K562 (cell line): ENCODE measurements at regions not wholly inside any gene's neighbourhood (a gene's known extent, or its start where the extent isn't known, plus 50 kb on each side); places are given as distances from the start of the nearest gene placed in this dataset.

Experiments
- ATAC-seq: fragments of 200-7000 bp; cut with Tn5 transposase; 3 replicates; pipeline ENCODE4 v1.9.1; 2020; ENCODE audit warnings: moderate library complexity
- BruUV-seq: library from RNA; stranded (reverse); fragments of 400-500 nt; replicated peaks from 2 replicates; lab custom pipeline; 2021; lab: Mats Ljungman, UMichigan
- CTCF ChIA-PET: fragments of 300-600 bp; formaldehyde crosslinking; extraction: SDS; loops from one replicate; lab custom pipeline; 2021; ENCODE audit warnings: low intra/inter-chr PET ratio; lab: Yijun Ruan, JAX
- POLR2A ChIA-PET: fragments of 300-600, 350-650 bp; sonication (Branson Sonifier 250); formaldehyde crosslinking; extraction: SDS; loops from one replicate; lab custom pipeline; 2021; ENCODE audit warnings: antibody characterized with exemption, inconsistent platforms; lab: Yijun Ruan, JAX
- DNase-seq, 4 experiments: peaks; one replicate each; pipeline versions ENCODE4 v3.0.0 to v3.0.0-alpha.2; 2011 to 2018; ENCODE audit warnings: low spot score in 3 of 4, mixed read lengths in 3 of 4; ENCODE audit errors: extremely low read depth in 1 of 4
- FAIRE-seq: peaks from 2 replicates; lab custom pipeline; 2011; peaks lifted over from hg19 to GRCh38; lab: Jason Lieb, UNC
- H2AFZ ChIP-seq: 2 replicates; pipeline ENCODE4 v1.6.0; 2011; ENCODE audit warnings: low read depth, low read length, control low read depth, inconsistent platforms
- H3K27ac ChIP-seq: fragments of 200-600 bp; 3 replicates; pipeline ENCODE4 v1.8.0; 2011; ENCODE audit warnings: low read depth, mild to moderate bottlenecking, control low read depth, inconsistent platforms, low read length, moderate library complexity, mixed read lengths; ENCODE audit errors: extremely low read depth
- H3K27me3 ChIP-seq, 2 experiments: fragments of 300-600 bp in 1 of 2; 2 replicates in 1 of 2; 3 replicates in 1 of 2; pipeline versions ENCODE4 v1.6.0 to v1.8.0; 2011; ENCODE audit warnings: inconsistent platforms in 2 of 2, low read length in 2 of 2, mild to moderate bottlenecking in 1 of 2, mixed read lengths in 1 of 2, moderate library complexity in 1 of 2; ENCODE audit not compliant: control insufficient read depth in 2 of 2, insufficient read depth in 2 of 2
- H3K36me3 ChIP-seq: fragments of 300-600 bp; 3 replicates; pipeline ENCODE4 v1.8.0; 2011; ENCODE audit warnings: mild to moderate bottlenecking, low read length, inconsistent platforms; ENCODE audit not compliant: control insufficient read depth, insufficient read depth
- H3K4me1 ChIP-seq, 2 experiments: fragments of 200-600 bp in 1 of 2; replicated peaks in 1 of 2; 2 replicates in 1 of 2; 3 replicates in 1 of 2; pipeline versions ENCODE4 v1.5.1 to v1.8.0; 2011; ENCODE audit warnings: inconsistent platforms in 2 of 2, low read length in 2 of 2, mild to moderate bottlenecking in 1 of 2, mixed read lengths in 1 of 2, moderate library complexity in 1 of 2; ENCODE audit not compliant: control insufficient read depth in 2 of 2, insufficient read depth in 2 of 2
- H3K4me2 ChIP-seq: 2 replicates; pipeline ENCODE4 v1.6.1; 2011; ENCODE audit warnings: low read length, control low read depth, inconsistent platforms, mixed read lengths; ENCODE audit not compliant: insufficient read depth
- H3K4me3 ChIP-seq: fragments of 200-600 bp; sonication (generic), shearing (Covaris generic); 2 replicates; pipeline ENCODE4 v1.5.1; 2016; ENCODE audit warnings: control low read depth, inconsistent platforms
- H3K79me2 ChIP-seq: fragments of 200-600 bp; 3 replicates; pipeline ENCODE4 v1.8.0; 2011; ENCODE audit warnings: low read length, inconsistent platforms; ENCODE audit not compliant: control insufficient read depth, insufficient read depth
- H3K9ac ChIP-seq, 2 experiments: 2 replicates each; pipeline versions ENCODE4 v1.6.0 to v1.6.1; 2011; ENCODE audit warnings: low read depth in 2 of 2, low read length in 2 of 2, control low read depth in 1 of 2, inconsistent platforms in 1 of 2, mild to moderate bottlenecking in 1 of 2, mixed read lengths in 1 of 2; ENCODE audit not compliant: insufficient read depth in 1 of 2
- H3K9me1 ChIP-seq: one replicate; pipeline ENCODE4 v1.6.0; 2011; ENCODE audit warnings: inconsistent platforms, mild to moderate bottlenecking, low read length, moderate library complexity; ENCODE audit not compliant: control insufficient read depth, insufficient read depth
- H3K9me3 ChIP-seq: replicated peaks from 2 replicates; pipeline ENCODE4 v1.5.1; 2011; ENCODE audit warnings: low read depth, low read length, inconsistent platforms; ENCODE audit not compliant: control insufficient read depth, insufficient read depth
- H4K20me1 ChIP-seq: replicated peaks from 2 replicates; pipeline ENCODE4 v1.6.1; 2011; ENCODE audit warnings: low read length, inconsistent platforms, mixed read lengths; ENCODE audit not compliant: control insufficient read depth, insufficient read depth
- CC2D1A ChIP-seq: fragments of 450-650 bp; IDR thresholded peaks from 2 replicates; pipeline ENCODE4 v1.6.1; 2017; ENCODE audit warnings: mild to moderate bottlenecking
- CREM ChIP-seq: IDR thresholded peaks from 2 replicates; pipeline ENCODE4 v1.6.1; 2014; ENCODE audit warnings: antibody characterized with exemption, low read depth
- GATAD2B ChIP-seq: fragments of 450-650 bp; IDR thresholded peaks from 2 replicates; pipeline ENCODE4 v1.6.1; 2017; ENCODE audit warnings: mild to moderate bottlenecking, borderline replicate concordance
- MXD1 ChIP-seq: fragments of 250-450 bp; sonication (Bioruptor Pico); IDR thresholded peaks from 2 replicates; pipeline ENCODE4 v1.8.0; 2021; ENCODE audit warnings: borderline replicate concordance, mild to moderate bottlenecking, moderate library complexity; ENCODE audit not compliant: poor library complexity, severe bottlenecking
- POLR2B ChIP-seq: fragments of 450-650 bp; IDR thresholded peaks from 2 replicates; pipeline ENCODE4 v1.6.1; 2018; ENCODE audit warnings: low read depth; ENCODE audit not compliant: partially characterized antibody
- SP1 ChIP-seq: sonication (generic); formaldehyde crosslinking; IDR thresholded peaks from 2 replicates; pipeline ENCODE4 v1.8.1; 2022; ENCODE audit warnings: mild to moderate bottlenecking, missing genetic modification reagents
- SREBF1 ChIP-seq: fragments of 150-350 bp; IDR thresholded peaks from 2 replicates; pipeline ENCODE4 v1.6.1; 2014; ENCODE audit warnings: antibody characterized with exemption, low read depth, low read length, borderline replicate concordance
- YY1 ChIP-seq, 3 experiments: IDR thresholded peaks; 2 replicates each; pipeline ENCODE4 v1.6.1; 2011; ENCODE audit warnings: low read length in 2 of 3, mild to moderate bottlenecking in 2 of 3, moderate library complexity in 2 of 3, borderline replicate concordance in 1 of 3, control low read depth in 1 of 3, low read depth in 1 of 3; ENCODE audit not compliant: insufficient read depth in 3 of 3, insufficient replicate concordance in 2 of 3, control insufficient read depth in 1 of 3, insufficient read length in 1 of 3; ENCODE audit errors: extremely low read depth in 1 of 3
- ZFP30 ChIP-seq: fragments of 250-450 bp; sonication (Bioruptor Pico); IDR thresholded peaks from 2 replicates; pipeline ENCODE4 v1.8.0; 2022; ENCODE audit warnings: moderate library complexity, mild to moderate bottlenecking, inconsistent platforms, borderline replicate concordance
- ZNF280A ChIP-seq: fragments of 450-650 bp; IDR thresholded peaks from 2 replicates; pipeline ENCODE4 v1.6.1; 2018; ENCODE audit warnings: mild to moderate bottlenecking, low read depth; ENCODE audit not compliant: partially characterized antibody
- ZNF551 ChIP-seq: fragments of 250-450 bp; sonication (Bioruptor Pico); IDR thresholded peaks from 2 replicates; pipeline ENCODE4 v1.5.0; 2021; ENCODE audit warnings: mild to moderate bottlenecking, moderate library complexity
- ZNF583 ChIP-seq: fragments of 250-450 bp; sonication (Bioruptor Pico); IDR thresholded peaks from 2 replicates; pipeline ENCODE4 v1.4.0; 2020
- ZNF717 ChIP-seq: fragments of 250-450 bp; sonication (Bioruptor Pico); IDR thresholded peaks from 2 replicates; pipeline ENCODE4 v1.5.0; 2021
- ZNF780A ChIP-seq: fragments of 250-450 bp; sonication (Bioruptor Pico); IDR thresholded peaks from 2 replicates; pipeline ENCODE4 v1.5.0; 2021; ENCODE audit warnings: mild to moderate bottlenecking
- WGBS: fragments of 100-300 bp; shearing (Covaris generic); methylation state at CpG from one replicate; pipeline ENCODE4 v1.1.6; 2016; ENCODE audit warnings: low coverage, mixed read lengths; ENCODE audit not compliant: insufficient coverage; ENCODE audit errors: missing lambda C conversion rate; 5-methylcytosine and 5-hydroxymethylcytosine counted together
- in situ Hi-C: fragments of 300-500 bp; cut with MboI; formaldehyde crosslinking; loops from 4 replicates; pipeline ENCODE4 v1.15.0; 2018; ENCODE audit warnings: inconsistent platforms, mixed read lengths
- intact Hi-C: fragments of 100-400 bp; cut with micrococcal nuclease; formaldehyde crosslinking; loops from 2 replicates; pipeline ENCODE4 v1.14.2; 2022
- TF ChIP-seq, protein P1 (sequence below): sonication (generic); formaldehyde crosslinking; IDR thresholded peaks from 2 replicates; pipeline ENCODE4 v1.8.0; 2022; ENCODE audit warnings: missing genetic modification reagents, mild to moderate bottlenecking, borderline replicate concordance
- TF ChIP-seq, protein P2 (sequence below): sonication (generic); formaldehyde crosslinking; IDR thresholded peaks from 2 replicates; pipeline ENCODE4 v1.8.1; 2023; ENCODE audit warnings: missing genetic modification reagents, mild to moderate bottlenecking, borderline replicate concordance

GRCh38 chr5:60163762-60164161 is 270.2 kb upstream of the PDE4D start:
- Histone ChIP-seq H3K79me2 (no peaks in the 10 kb centered on the region), H3K27me3 (no peaks in the 10 kb centered on the region), H3K4me2 (no peak overlapping the region), H2AFZ (no peak overlapping the region), H3K9me3 (no peaks in the 10 kb centered on the region), H3K4me1 (no peaks in the 10 kb centered on the region), H3K36me3 (no peaks in the 10 kb centered on the region), H3K9ac (no peak overlapping the region), H4K20me1 (no peaks in the 10 kb centered on the region), H3K27ac (no peak overlapping the region), H3K9me1 (no peaks in the 10 kb centered on the region), H3K4me3 (no peak overlapping the region)
- CTCF ChIA-PET, result no interaction called here
- BruUV-seq, result no TSS peak
- DNase-seq, result no peak
- 0% methylated on average over 1 of the region's 1 CpG for WGBS
- ATAC-seq, result no peak
- no peak for FAIRE-seq
- POLR2A ChIA-PET, result no interaction called here
- intact Hi-C loops, result loop anchor here (10.0 kb wide), 1 partner anchor 349 kb away; no protein-coding TSS in a partner anchor
- in situ Hi-C loops, result no loop called here
- TF ChIP-seq POLR2B, result no peak
- no peak for TF ChIP-seq MXD1 (CRISPR knock-in tag)
- TF ChIP-seq, protein P1, sequence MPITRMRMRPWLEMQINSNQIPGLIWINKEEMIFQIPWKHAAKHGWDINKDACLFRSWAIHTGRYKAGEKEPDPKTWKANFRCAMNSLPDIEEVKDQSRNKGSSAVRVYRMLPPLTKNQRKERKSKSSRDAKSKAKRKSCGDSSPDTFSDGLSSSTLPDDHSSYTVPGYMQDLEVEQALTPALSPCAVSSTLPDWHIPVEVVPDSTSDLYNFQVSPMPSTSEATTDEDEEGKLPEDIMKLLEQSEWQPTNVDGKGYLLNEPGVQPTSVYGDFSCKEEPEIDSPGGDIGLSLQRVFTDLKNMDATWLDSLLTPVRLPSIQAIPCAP (CRISPR knock-in tag), result no peak
- no peak for TF ChIP-seq GATAD2B
- TF ChIP-seq, protein P2, sequence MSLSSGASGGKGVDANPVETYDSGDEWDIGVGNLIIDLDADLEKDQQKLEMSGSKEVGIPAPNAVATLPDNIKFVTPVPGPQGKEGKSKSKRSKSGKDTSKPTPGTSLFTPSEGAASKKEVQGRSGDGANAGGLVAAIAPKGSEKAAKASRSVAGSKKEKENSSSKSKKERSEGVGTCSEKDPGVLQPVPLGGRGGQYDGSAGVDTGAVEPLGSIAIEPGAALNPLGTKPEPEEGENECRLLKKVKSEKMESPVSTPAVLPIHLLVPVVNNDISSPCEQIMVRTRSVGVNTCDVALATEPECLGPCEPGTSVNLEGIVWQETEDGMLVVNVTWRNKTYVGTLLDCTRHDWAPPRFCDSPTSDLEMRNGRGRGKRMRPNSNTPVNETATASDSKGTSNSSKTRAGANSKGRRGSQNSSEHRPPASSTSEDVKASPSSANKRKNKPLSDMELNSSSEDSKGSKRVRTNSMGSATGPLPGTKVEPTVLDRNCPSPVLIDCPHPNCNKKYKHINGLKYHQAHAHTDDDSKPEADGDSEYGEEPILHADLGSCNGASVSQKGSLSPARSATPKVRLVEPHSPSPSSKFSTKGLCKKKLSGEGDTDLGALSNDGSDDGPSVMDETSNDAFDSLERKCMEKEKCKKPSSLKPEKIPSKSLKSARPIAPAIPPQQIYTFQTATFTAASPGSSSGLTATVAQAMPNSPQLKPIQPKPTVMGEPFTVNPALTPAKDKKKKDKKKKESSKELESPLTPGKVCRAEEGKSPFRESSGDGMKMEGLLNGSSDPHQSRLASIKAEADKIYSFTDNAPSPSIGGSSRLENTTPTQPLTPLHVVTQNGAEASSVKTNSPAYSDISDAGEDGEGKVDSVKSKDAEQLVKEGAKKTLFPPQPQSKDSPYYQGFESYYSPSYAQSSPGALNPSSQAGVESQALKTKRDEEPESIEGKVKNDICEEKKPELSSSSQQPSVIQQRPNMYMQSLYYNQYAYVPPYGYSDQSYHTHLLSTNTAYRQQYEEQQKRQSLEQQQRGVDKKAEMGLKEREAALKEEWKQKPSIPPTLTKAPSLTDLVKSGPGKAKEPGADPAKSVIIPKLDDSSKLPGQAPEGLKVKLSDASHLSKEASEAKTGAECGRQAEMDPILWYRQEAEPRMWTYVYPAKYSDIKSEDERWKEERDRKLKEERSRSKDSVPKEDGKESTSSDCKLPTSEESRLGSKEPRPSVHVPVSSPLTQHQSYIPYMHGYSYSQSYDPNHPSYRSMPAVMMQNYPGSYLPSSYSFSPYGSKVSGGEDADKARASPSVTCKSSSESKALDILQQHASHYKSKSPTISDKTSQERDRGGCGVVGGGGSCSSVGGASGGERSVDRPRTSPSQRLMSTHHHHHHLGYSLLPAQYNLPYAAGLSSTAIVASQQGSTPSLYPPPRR, result no peak
- no peak for TF ChIP-seq ZNF717 (CRISPR knock-in tag)
- no peak for TF ChIP-seq CC2D1A
- no peak for TF ChIP-seq ZNF280A
- no peak for TF ChIP-seq YY1 (IDR thresholded peaks at IDR 0.05; ENCODE audit: borderline replicate concordance in 1 of 3, control insufficient read depth in 1 of 3, extremely low read depth in 1 of 3, insufficient read depth in 3 of 3, insufficient read length in 1 of 3, insufficient replicate concordance in 2 of 3, low read depth in 1 of 3, low read length in 2 of 3)
- TF ChIP-seq ZNF583 (CRISPR knock-in tag), result no peak
- no peak for TF ChIP-seq ZNF780A
- TF ChIP-seq ZFP30, result no peak
- no peak for TF ChIP-seq CREM
- no peak for TF ChIP-seq SP1 (CRISPR knock-in tag)
- no peak for TF ChIP-seq ZNF551 (CRISPR knock-in tag)
- no peak for TF ChIP-seq SREBF1
